ENCODE measurements at regions not wholly inside any gene's neighbourhood (a gene's known extent, or its start where the extent isn't known, plus 50 kb on each side); places are given as distances from the start of the nearest gene placed in this dataset.

DNA sequence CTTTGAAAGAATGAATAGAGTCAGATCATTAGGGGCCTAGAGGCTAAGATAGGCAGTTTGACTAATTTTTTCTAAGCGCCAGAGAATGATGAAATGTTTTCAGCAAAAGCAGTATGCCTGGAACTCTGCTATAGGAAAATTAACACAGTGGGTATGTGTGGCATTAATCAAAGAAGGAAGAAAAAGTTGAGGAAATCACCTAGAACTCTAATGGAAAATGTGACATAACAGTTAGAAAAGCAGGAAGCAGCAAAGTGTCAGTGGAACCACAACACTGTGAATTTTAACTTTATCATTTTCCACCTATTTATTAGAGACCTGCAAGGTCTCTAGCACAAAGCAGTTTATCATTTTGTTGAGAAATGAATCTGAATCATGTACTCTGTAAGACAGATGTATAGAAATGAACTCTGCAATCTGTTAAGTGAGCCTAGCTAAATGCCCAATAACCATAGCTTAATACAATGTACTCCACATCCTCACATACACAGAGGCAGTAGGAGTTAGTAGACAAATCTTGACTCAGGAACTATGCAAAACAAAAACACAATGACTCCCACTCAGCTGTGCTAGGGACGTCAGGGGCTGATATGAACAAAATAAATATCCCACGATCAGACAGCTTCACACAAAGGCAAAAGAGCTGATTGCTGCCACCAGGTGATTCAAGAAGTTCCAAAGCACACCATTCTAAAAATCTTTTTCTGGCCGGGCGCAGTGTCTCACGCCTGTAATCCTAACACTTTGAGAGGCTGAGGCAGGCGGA is 500.7 kb upstream of the NFIA start:
- Histone ChIP-seq H3K9me3 (ENCODE audit: low read length) (no peaks in the 10 kb centered on the region), H3K79me2 (ENCODE audit: low read length) (no peaks in the 10 kb centered on the region), H3K4me3 (ENCODE audit: low read length) (no peak overlapping the region), H3K4me1 (ENCODE audit: low read length) (no peaks in the 10 kb centered on the region), H3K27ac (ENCODE audit: low read length) (no peak overlapping the region), H3K9me2 (replicated peaks; ENCODE audit: insufficient read depth, low read length) (no peaks in the 10 kb centered on the region), H3K9ac (ENCODE audit: low read length) (no peak overlapping the region), H3K27me3 (ENCODE audit: low read length) (no peaks in the 10 kb centered on the region), H3K36me3 (ENCODE audit: insufficient read depth, low read length) (no peaks in the 10 kb centered on the region), H4K20me1 (ENCODE audit: insufficient read depth, low read depth, low read length) (no peaks in the 10 kb centered on the region), H2AFZ (ENCODE audit: low read length) (no peak overlapping the region), H3K4me2 (ENCODE audit: low read depth, low read length, poor library complexity, severe bottlenecking) (no peak overlapping the region)
- DNase-seq: no peak

DNA sequence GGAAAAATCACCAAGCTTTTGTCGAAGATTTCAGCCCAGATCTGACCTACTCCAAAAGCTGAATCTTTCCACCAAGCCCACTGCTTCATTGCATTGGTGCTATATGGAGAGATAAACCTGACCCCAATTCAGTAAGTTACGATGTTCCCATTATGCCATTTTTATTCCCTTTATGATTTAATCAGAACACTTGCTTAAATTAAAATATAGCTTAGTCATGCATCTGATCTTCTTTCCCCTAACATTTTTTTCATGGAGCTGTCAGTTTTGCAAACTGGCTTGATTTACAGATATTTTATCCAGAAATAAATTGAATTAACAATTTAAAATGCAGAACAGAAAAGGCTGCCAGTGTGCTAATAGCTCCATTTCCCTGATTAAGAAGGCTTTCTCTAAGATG is 503.5 kb upstream of the C1orf87 start:
- Histone ChIP-seq H3K9ac (ENCODE audit: low read length) (no peak overlapping the region), H3K36me3 (ENCODE audit: insufficient read depth, low read length) (no peaks in the 10 kb centered on the region), H3K9me2 (replicated peaks; ENCODE audit: insufficient read depth, low read length) (no peaks in the 10 kb centered on the region), H2AFZ (ENCODE audit: low read length) (no peak overlapping the region), H3K4me2 (ENCODE audit: low read depth, low read length, poor library complexity, severe bottlenecking) (no peak overlapping the region), H3K4me1 (ENCODE audit: low read length) (no peaks in the 10 kb centered on the region), H3K27me3 (ENCODE audit: low read length) (no peaks in the 10 kb centered on the region), H3K79me2 (ENCODE audit: low read length) (no peaks in the 10 kb centered on the region), H3K9me3 (ENCODE audit: low read length) (no peaks in the 10 kb centered on the region), H3K27ac (ENCODE audit: low read length) (no peak overlapping the region), H3K4me3 (ENCODE audit: low read length) (no peak overlapping the region), H4K20me1 (ENCODE audit: insufficient read depth, low read depth, low read length) (no peaks in the 10 kb centered on the region)
- no peak for DNase-seq

DNA sequence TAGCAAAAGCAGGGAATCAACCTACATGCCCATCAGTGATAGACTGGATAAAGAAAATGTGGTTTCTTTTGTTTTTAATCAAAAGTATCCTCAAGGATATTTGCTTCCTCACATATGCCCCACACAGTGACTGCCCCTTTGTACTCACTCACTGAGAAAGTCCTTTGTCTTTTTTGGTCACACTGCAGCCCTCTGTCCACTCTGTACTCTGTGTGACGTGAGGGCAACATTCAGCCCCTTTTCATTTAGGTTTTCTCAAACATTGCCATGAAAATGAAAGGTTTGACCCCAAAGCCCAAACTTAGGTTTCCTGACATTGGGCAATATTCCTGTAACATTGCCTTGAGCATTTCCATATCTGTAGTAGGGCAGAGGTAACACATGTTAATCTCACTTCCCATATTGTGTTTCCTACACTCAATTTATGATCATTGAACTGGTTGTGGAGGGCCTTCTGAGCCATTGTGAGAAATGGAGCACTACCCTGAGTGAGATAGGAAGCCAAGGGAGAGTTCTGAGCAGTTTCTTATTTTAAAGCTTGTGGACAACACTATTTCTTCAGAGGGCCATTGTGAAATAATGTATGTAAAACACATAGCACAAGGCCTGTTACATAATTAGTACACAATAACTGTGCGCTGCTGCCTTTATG is 501.9 kb upstream of the C1orf87 start:
- no peak overlapping the region for H3K9ac ChIP-seq (ENCODE audit: low read length)
- no peak overlapping the region for H2AFZ ChIP-seq (ENCODE audit: low read length)
- H3K36me3 ChIP-seq (ENCODE audit: insufficient read depth, low read length): no peaks in the 10 kb centered on the region
- H3K9me2 ChIP-seq (replicated peaks; ENCODE audit: insufficient read depth, low read length): no peaks in the 10 kb centered on the region
- no peak overlapping the region for H3K4me3 ChIP-seq (ENCODE audit: low read length)
- no peaks in the 10 kb centered on the region for H3K27me3 ChIP-seq (ENCODE audit: low read length)
- no peaks in the 10 kb centered on the region for H3K4me1 ChIP-seq (ENCODE audit: low read length)
- H3K4me2 ChIP-seq (ENCODE audit: low read depth, low read length, poor library complexity, severe bottlenecking): no peak overlapping the region
- H3K27ac ChIP-seq (ENCODE audit: low read length): no peak overlapping the region
- H3K79me2 ChIP-seq (ENCODE audit: low read length): no peaks in the 10 kb centered on the region
- H4K20me1 ChIP-seq (ENCODE audit: insufficient read depth, low read depth, low read length): no peaks in the 10 kb centered on the region
- DNase-seq: no peak
- H3K9me3 ChIP-seq (ENCODE audit: low read length): no peaks in the 10 kb centered on the region

- Histone ChIP-seq H3K4me1 (ENCODE audit: low read length) (no peaks in the 10 kb centered on the region), H3K79me2 (ENCODE audit: low read length) (no peaks in the 10 kb centered on the region), H3K9me2 (replicated peaks; ENCODE audit: insufficient read depth, low read length) (no peaks in the 10 kb centered on the region), H3K27ac (ENCODE audit: low read length) (no peak overlapping the region), H3K9me3 (ENCODE audit: low read length) (no peaks in the 10 kb centered on the region), H2AFZ (ENCODE audit: low read length) (no peak overlapping the region), H3K36me3 (ENCODE audit: insufficient read depth, low read length) (no peaks in the 10 kb centered on the region), H4K20me1 (ENCODE audit: insufficient read depth, low read depth, low read length) (no peaks in the 10 kb centered on the region), H3K27me3 (ENCODE audit: low read length) (no peaks in the 10 kb centered on the region), H3K4me3 (ENCODE audit: low read length) (no peak overlapping the region), H3K9ac (ENCODE audit: low read length) (no peak overlapping the region), H3K4me2 (ENCODE audit: low read depth, low read length, poor library complexity, severe bottlenecking) (no peak overlapping the region)
- DNase-seq: no peak
Measured at GRCh38 chr1:60573726-60574409, 500.3 kb upstream of the C1orf87 start.

DNA sequence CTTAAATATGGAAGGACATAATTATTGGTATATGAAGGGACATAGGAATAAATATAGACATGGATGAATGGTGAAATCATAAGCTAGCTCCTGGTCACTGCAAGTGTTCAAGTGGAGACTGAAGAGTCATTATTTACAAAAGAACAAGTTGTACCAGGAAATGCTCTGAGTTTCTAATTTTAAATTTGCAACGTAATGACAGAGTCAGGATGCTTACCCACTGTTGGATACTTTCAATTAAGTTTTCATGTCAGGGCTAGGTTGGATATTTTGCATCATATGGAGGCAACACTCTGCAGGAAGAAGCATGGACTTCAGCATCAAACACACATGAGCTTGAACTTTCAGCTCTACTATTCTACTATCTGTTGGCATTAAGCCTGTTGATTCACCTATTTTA is 499.6 kb upstream of the C1orf87 start:
- H3K9me3 ChIP-seq (ENCODE audit: low read length): no peaks in the 10 kb centered on the region
- no peak overlapping the region for H3K4me3 ChIP-seq (ENCODE audit: low read length)
- no peaks in the 10 kb centered on the region for H3K79me2 ChIP-seq (ENCODE audit: low read length)
- H3K9me2 ChIP-seq (replicated peaks; ENCODE audit: insufficient read depth, low read length): no peaks in the 10 kb centered on the region
- H3K4me2 ChIP-seq (ENCODE audit: low read depth, low read length, poor library complexity, severe bottlenecking): no peak overlapping the region
- H2AFZ ChIP-seq (ENCODE audit: low read length): no peak overlapping the region
- H3K4me1 ChIP-seq (ENCODE audit: low read length): no peaks in the 10 kb centered on the region
- H3K36me3 ChIP-seq (ENCODE audit: insufficient read depth, low read length): no peaks in the 10 kb centered on the region
- H4K20me1 ChIP-seq (ENCODE audit: insufficient read depth, low read depth, low read length): no peaks in the 10 kb centered on the region
- DNase-seq: no peak
- no peaks in the 10 kb centered on the region for H3K27me3 ChIP-seq (ENCODE audit: low read length)
- H3K27ac ChIP-seq (ENCODE audit: low read length): no peak overlapping the region
- H3K9ac ChIP-seq (ENCODE audit: low read length): no peak overlapping the region

- Histone ChIP-seq H3K9me3 (ENCODE audit: low read length) (no peaks in the 10 kb centered on the region), H3K4me3 (ENCODE audit: low read length) (no peak overlapping the region), H3K79me2 (ENCODE audit: low read length) (no peaks in the 10 kb centered on the region), H3K4me2 (ENCODE audit: low read depth, low read length, poor library complexity, severe bottlenecking) (no peak overlapping the region), H3K9ac (ENCODE audit: low read length) (no peak overlapping the region), H2AFZ (ENCODE audit: low read length) (no peak overlapping the region), H3K36me3 (ENCODE audit: insufficient read depth, low read length) (no peaks in the 10 kb centered on the region), H3K27me3 (ENCODE audit: low read length) (no peaks in the 10 kb centered on the region), H3K27ac (ENCODE audit: low read length) (no peak overlapping the region), H3K9me2 (replicated peaks; ENCODE audit: insufficient read depth, low read length) (no peaks in the 10 kb centered on the region), H3K4me1 (ENCODE audit: low read length) (no peaks in the 10 kb centered on the region), H4K20me1 (ENCODE audit: insufficient read depth, low read depth, low read length) (no peaks in the 10 kb centered on the region)
- DNase-seq: no peak
Measured at GRCh38 chr1:60572378-60572777, 498.8 kb upstream of the C1orf87 start.

GRCh38 chr1:60571811-60572210 is 498.2 kb upstream of the C1orf87 start:
- Histone ChIP-seq H3K27ac (ENCODE audit: low read length) (no peak overlapping the region), H3K4me1 (ENCODE audit: low read length) (no peaks in the 10 kb centered on the region), H3K9me2 (replicated peaks; ENCODE audit: insufficient read depth, low read length) (no peaks in the 10 kb centered on the region)

GRCh38 chr1:60569189-60569588 is 495.6 kb upstream of the C1orf87 start:
- no peaks in the 10 kb centered on the region for H3K79me2 ChIP-seq (ENCODE audit: low read length)
- no peaks in the 10 kb centered on the region for H3K4me1 ChIP-seq (ENCODE audit: low read length)
- H3K27ac ChIP-seq (ENCODE audit: low read length): no peak overlapping the region
- no peaks in the 10 kb centered on the region for H3K9me3 ChIP-seq (ENCODE audit: low read length)
- no peaks in the 10 kb centered on the region for H3K36me3 ChIP-seq (ENCODE audit: insufficient read depth, low read length)
- H2AFZ ChIP-seq (ENCODE audit: low read length): no peak overlapping the region
- no peak overlapping the region for H3K9ac ChIP-seq (ENCODE audit: low read length)
- DNase-seq: no peak
- no peaks in the 10 kb centered on the region for H4K20me1 ChIP-seq (ENCODE audit: insufficient read depth, low read depth, low read length)
- H3K27me3 ChIP-seq (ENCODE audit: low read length): no peaks in the 10 kb centered on the region
- H3K4me2 ChIP-seq (ENCODE audit: low read depth, low read length, poor library complexity, severe bottlenecking): no peak overlapping the region
- H3K4me3 ChIP-seq (ENCODE audit: low read length): no peak overlapping the region
- no peaks in the 10 kb centered on the region for H3K9me2 ChIP-seq (replicated peaks; ENCODE audit: insufficient read depth, low read length)

More at GRCh38 chr1:60571811-60572210, 498.2 kb upstream of the C1orf87 start:
- Histone ChIP-seq H3K9ac (ENCODE audit: low read length) (no peak overlapping the region), H2AFZ (ENCODE audit: low read length) (no peak overlapping the region), H3K27me3 (ENCODE audit: low read length) (no peaks in the 10 kb centered on the region), H3K9me3 (ENCODE audit: low read length) (no peaks in the 10 kb centered on the region), H3K36me3 (ENCODE audit: insufficient read depth, low read length) (no peaks in the 10 kb centered on the region), H3K79me2 (ENCODE audit: low read length) (no peaks in the 10 kb centered on the region), H3K4me3 (ENCODE audit: low read length) (no peak overlapping the region), H4K20me1 (ENCODE audit: insufficient read depth, low read depth, low read length) (no peaks in the 10 kb centered on the region), H3K4me2 (ENCODE audit: low read depth, low read length, poor library complexity, severe bottlenecking) (no peak overlapping the region)
- DNase-seq: no peak

All from Karpas-422 (cell line).